NT2/D1 (cell line): ENCODE measurements at regions not wholly inside any gene's neighbourhood (a gene's known extent, or its start where the extent isn't known, plus 50 kb on each side); places are given as distances from the start of the nearest gene placed in this dataset.
"Not testable (repeated sequence)": the region's sequence is repeated elsewhere in the genome, so short reads cannot be mapped to it uniquely, and the experiment has no call there.

Experiments
- DNase-seq: peaks from one replicate; pipeline ENCODE4 v3.0.0-alpha.2; 2011; ENCODE audit warnings: low read depth, low spot score
- H3K27me3 ChIP-seq: 2 replicates; pipeline ENCODE4 v1.6.0; 2011; ENCODE audit warnings: mild to moderate bottlenecking; ENCODE audit not compliant: insufficient read length, insufficient read depth
- H3K36me3 ChIP-seq: 2 replicates; pipeline ENCODE4 v1.6.1; 2011; ENCODE audit warnings: mild to moderate bottlenecking, low read length, mixed read lengths; ENCODE audit not compliant: insufficient read depth, insufficient read length
- H3K4me1 ChIP-seq: 2 replicates; pipeline ENCODE4 v1.5.1; 2011; ENCODE audit not compliant: insufficient read depth, insufficient read length
- H3K4me3 ChIP-seq: 2 replicates; pipeline ENCODE4 v1.5.1; 2011; ENCODE audit warnings: low read depth; ENCODE audit not compliant: insufficient read length
- H3K9ac ChIP-seq: 2 replicates; pipeline ENCODE4 v1.6.0; 2011; ENCODE audit warnings: low read depth; ENCODE audit not compliant: insufficient read length
- H3K9me3 ChIP-seq: 2 replicates; pipeline ENCODE4 v1.5.1; 2011; ENCODE audit warnings: mild to moderate bottlenecking, low read length; ENCODE audit not compliant: insufficient read depth
- SUZ12 ChIP-seq: IDR thresholded peaks from 2 replicates; pipeline ENCODE4 v1.6.1; 2011; ENCODE audit not compliant: insufficient read length, insufficient read depth; ENCODE audit errors: extremely low read depth
- YY1 ChIP-seq: IDR thresholded peaks from 2 replicates; pipeline ENCODE4 v1.6.1; 2011; ENCODE audit not compliant: insufficient read length, insufficient read depth
- ZNF274 ChIP-seq: IDR thresholded peaks from 2 replicates; pipeline ENCODE4 v1.6.1; 2011; ENCODE audit warnings: mild to moderate bottlenecking, low read depth, low read length

GRCh38 chr6:50899306-50899870, 80.7 kb downstream of the TFAP2B start:
- no peak for DNase-seq
- no peak for TF ChIP-seq SUZ12
- no peak for TF ChIP-seq ZNF274
- no peak overlapping the region for H3K9ac ChIP-seq
- H3K9me3 ChIP-seq: no peaks in the 10 kb centered on the region
- H3K27me3 ChIP-seq: no peaks in the 10 kb centered on the region
- H3K4me1 ChIP-seq: no peaks in the 10 kb centered on the region
- H3K36me3 ChIP-seq: no peaks in the 10 kb centered on the region
- no peak overlapping the region for H3K4me3 ChIP-seq

GRCh38 chr6:50902260-50902659, 83.6 kb downstream of the TFAP2B start:
- DNase-seq: no peak

GRCh38 chr6:50905297-50905696, 86.6 kb downstream of the TFAP2B start:
- H3K4me1 ChIP-seq: no peaks in the 10 kb centered on the region
- H3K27me3 ChIP-seq: no peaks in the 10 kb centered on the region
- TF ChIP-seq YY1: no peak
- TF ChIP-seq SUZ12: no peak
- TF ChIP-seq ZNF274: no peak
- no peaks in the 10 kb centered on the region for H3K36me3 ChIP-seq
- DNase-seq: no peak
- H3K9me3 ChIP-seq: no peaks in the 10 kb centered on the region
- no peak overlapping the region for H3K9ac ChIP-seq
- H3K4me3 ChIP-seq: no peak overlapping the region

More at GRCh38 chr6:50902260-50902659, 83.6 kb downstream of the TFAP2B start:
- no peaks in the 10 kb centered on the region for H3K4me1 ChIP-seq
- no peaks in the 10 kb centered on the region for H3K36me3 ChIP-seq
- no peaks in the 10 kb centered on the region for H3K9me3 ChIP-seq
- TF ChIP-seq ZNF274: no peak
- TF ChIP-seq SUZ12: no peak
- TF ChIP-seq YY1: no peak
- no peak overlapping the region for H3K9ac ChIP-seq
- H3K4me3 ChIP-seq: no peak overlapping the region
- no peaks in the 10 kb centered on the region for H3K27me3 ChIP-seq

- no peaks in the 10 kb centered on the region for H3K36me3 ChIP-seq
- no peak overlapping the region for H3K9ac ChIP-seq
- TF ChIP-seq YY1: no peak
- TF ChIP-seq SUZ12: no peak
- no peak for TF ChIP-seq ZNF274
- H3K4me3 ChIP-seq: no peak overlapping the region
- no peaks in the 10 kb centered on the region for H3K27me3 ChIP-seq
- 0 out of 2 replicates have a peak, but pooled peaks cover under 1% of the 10 kb centered on the region for H3K9me3 ChIP-seq
- H3K4me1 ChIP-seq: no peaks in the 10 kb centered on the region
- no peak for DNase-seq
Observed at GRCh38 chr6:50907565-50907964, 88.9 kb downstream of the TFAP2B start.

GRCh38 chr6:50913105-50913770, 94.6 kb downstream of the TFAP2B start:
- H3K4me3 ChIP-seq: no peak overlapping the region
- no peaks in the 10 kb centered on the region for H3K36me3 ChIP-seq
- no peak overlapping the region for H3K9ac ChIP-seq
- peaks cover 8% of the 10 kb centered on the region; the same call in 1 of the 2 replicates for H3K9me3 ChIP-seq
- H3K4me1 ChIP-seq: no peaks in the 10 kb centered on the region
- DNase-seq: no peak
- no peak for TF ChIP-seq YY1
- no peaks in the 10 kb centered on the region for H3K27me3 ChIP-seq

- H3K4me3 ChIP-seq, H3K36me3 ChIP-seq, H3K9me3 ChIP-seq, H3K4me1 ChIP-seq, H3K9ac ChIP-seq, H3K27me3 ChIP-seq, DNase-seq: not testable (repeated sequence)
Observed at GRCh38 chr6:50921378-50921777, 102.7 kb downstream of the TFAP2B start.

- Histone ChIP-seq H3K36me3 (no peaks in the 10 kb centered on the region), H3K4me1 (no peaks in the 10 kb centered on the region), H3K9ac (no peak overlapping the region), H3K27me3 (no peaks in the 10 kb centered on the region), H3K9me3 (no peaks in the 10 kb centered on the region; the same call in 1 of the 2 replicates), H3K4me3 (no peak overlapping the region)
- no peak for TF ChIP-seq YY1
- TF ChIP-seq ZNF274: no peak
- TF ChIP-seq SUZ12: no peak
- no peak for DNase-seq
Observed at GRCh38 chr6:50921968-50922367, 103.3 kb downstream of the TFAP2B start.
